ENCODE measurements at regions not wholly inside any gene's neighbourhood (a gene's known extent, or its start where the extent isn't known, plus 50 kb on each side); places are given as distances from the start of the nearest gene placed in this dataset.
A peak's percentile ranks its signal among the peaks of the same experiment; 100 is the strongest.

DNA sequence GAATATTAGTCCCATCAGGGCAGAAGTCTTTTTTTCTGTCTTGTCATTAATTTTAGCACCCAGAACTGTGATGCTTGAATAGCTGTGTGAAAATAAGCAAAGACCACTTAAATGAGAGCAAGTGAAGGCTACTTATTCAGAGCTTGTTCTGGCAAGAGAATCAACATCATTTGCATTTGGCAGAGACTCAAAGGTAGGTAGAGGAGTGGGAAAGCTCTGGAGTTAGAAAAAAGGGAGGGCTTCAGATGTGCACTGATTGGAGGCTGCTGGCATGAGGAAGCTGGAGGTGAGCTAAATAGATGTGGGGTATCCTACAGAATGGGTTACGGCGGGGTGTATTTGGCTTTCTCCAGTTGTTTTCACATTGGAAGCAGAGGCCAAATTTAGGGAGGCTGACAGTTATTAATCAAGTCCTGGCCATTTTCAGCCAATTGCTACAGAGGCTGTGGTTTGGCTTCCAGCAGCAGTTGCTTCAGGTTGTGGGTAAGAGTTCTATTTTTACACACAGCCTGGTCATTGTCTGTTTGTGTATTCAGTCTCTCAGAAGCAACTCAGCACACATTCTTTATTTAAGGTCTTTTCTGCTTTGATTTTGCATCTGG lies 254.3 kb downstream of the BTBD3 start:
- H3K4me1 ChIP-seq (replicated peaks in 1 of 2), result peaks cover 8 to 20% of the 10 kb centered on the region in 2 donors
- H3K4me3 ChIP-seq, result no peak overlapping the region
- peak in 1 of 8 experiments; percentile 84 for ATAC-seq (replicated peaks in 6 of 8)
- H3K27ac ChIP-seq, result no peak overlapping the region
- in situ Hi-C loops (cut with MboI; ENCODE audit: low pct_unique_long_range_greater_than_20kb in 2 of 9, low sequenced_read_pairs in 9 of 9, unreplicated experiment in 9 of 9), result no loop called here
- WGBS, 10 experiments, result 42 to 80% (median 73%) methylated on average over 2 of the region's 2 CpGs; no CpG with 5 or more reads in 7 of the 10 experiments

DNA sequence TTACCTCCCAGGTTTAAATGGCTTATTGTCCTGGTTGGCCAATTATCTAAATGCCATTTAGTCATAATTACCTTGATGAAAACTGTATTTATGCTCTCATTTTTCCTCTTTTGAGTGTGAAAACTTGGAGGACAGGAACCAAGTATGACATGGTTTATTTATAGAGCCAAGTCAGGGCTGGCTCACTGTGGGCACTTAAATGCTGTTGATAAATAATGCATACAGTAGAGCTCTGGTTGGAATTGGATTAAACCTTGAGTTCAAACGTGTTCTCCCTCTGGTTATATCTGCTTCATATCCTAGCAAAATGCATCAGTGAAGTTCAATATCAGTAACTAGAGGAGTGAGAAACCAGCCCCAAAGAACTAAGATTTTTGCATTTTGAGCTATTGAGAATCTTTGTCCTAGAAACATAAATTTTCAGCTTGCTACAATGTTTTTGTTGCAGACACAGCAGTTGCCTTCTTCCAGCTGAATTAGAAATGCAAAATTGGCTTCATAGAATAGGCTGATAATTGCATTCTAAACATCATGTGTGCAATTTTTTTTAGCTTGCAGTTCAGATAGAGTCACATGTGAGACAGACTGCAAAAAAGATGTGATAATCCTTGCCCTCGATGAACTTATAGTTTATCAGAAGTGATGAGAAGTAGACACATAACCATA lies 255.8 kb downstream of the BTBD3 start:
- WGBS, 10 experiments, result 0 to 100% (median 46%) methylated on average over 1 to 2 of the region's 2 CpGs

DNA sequence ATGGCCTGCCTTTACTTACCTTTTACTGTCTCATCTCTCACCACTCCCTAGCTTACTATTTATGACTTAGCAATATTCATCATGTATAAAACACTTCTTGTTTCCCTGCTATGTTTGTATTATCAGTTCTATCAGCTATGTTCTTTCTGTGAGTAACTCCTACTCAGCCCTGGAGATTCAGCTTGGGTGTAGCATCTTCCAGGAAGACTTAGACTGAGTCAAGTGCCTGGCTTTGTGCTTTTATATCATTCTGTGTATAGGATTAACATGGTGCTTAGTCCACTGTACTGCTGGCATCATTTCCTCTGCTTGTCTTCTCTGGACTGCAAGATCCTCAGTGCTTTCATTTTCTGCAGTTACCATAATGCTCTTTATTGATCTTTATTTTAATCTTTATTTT lies 257.8 kb downstream of the BTBD3 start:
- Histone ChIP-seq H3K4me1 (replicated peaks in 1 of 2) (peaks cover 12 to 15% of the 10 kb centered on the region in 2 donors), H3K4me3 (no peak overlapping the region), H3K27ac (no peak overlapping the region)
- no peak for ATAC-seq (replicated peaks in 6 of 8)
- in situ Hi-C loops (cut with MboI; ENCODE audit: low pct_unique_long_range_greater_than_20kb in 2 of 9, low sequenced_read_pairs in 9 of 9, unreplicated experiment in 9 of 9), result no loop called here

More for the DNA sequence above, 255.8 kb downstream of the BTBD3 start:
- ATAC-seq (replicated peaks in 6 of 8), result peak in 5 of 8 experiments; percentile 27 to 60 (median 43)
- H3K27ac ChIP-seq, result no peak overlapping the region
- no peak overlapping the region for H3K4me3 ChIP-seq
- in situ Hi-C loops (cut with MboI; ENCODE audit: low pct_unique_long_range_greater_than_20kb in 2 of 9, low sequenced_read_pairs in 9 of 9, unreplicated experiment in 9 of 9), result no loop called here
- H3K4me1 ChIP-seq (replicated peaks in 1 of 2), result peaks cover 12 to 20% of the 10 kb centered on the region in 2 donors

DNA sequence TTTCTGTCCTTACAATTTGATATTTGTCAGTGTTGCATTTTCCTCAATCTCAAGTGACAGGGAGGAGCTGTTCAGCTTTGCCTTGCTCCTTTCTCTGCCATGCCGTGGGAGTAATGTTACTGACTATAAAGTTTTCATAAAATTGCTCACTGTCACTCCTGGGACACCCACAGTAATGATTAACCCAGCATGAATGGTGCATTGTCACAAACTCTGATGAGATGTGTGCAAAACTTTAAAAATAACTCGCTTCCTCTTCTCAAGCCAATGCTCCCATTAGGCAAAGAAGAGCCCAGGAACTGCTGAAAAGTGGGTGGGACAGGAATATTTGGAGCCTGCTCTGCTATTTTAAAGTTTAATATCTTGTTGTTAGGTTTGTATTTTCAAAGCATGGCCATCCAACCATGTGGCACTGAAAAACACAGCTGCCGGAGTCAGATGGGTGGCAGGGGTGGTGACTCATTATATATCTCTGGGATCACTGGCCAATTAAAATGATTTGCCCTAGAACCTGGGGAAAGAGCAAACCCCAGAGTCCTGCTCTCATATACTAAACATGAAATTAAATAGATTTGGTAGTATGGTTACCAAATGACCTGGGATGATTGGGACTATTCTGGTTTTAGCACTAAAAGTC lies 260.1 kb downstream of the BTBD3 start:
- 0 to 79% (median 49%) methylated on average over 1 to 2 of the region's 3 CpGs; no CpG with 5 or more reads in 3 of the 10 experiments for WGBS, 10 experiments
- Histone ChIP-seq H3K4me3 (no peak overlapping the region), H3K4me1 (replicated peaks in 1 of 2) (peaks cover 4 to 7% of the 10 kb centered on the region in 2 donors), H3K27ac (no peak overlapping the region)
- no peak for ATAC-seq (replicated peaks in 6 of 8)
- in situ Hi-C loops (cut with MboI; ENCODE audit: low pct_unique_long_range_greater_than_20kb in 2 of 9, low sequenced_read_pairs in 9 of 9, unreplicated experiment in 9 of 9), result no loop called here

DNA sequence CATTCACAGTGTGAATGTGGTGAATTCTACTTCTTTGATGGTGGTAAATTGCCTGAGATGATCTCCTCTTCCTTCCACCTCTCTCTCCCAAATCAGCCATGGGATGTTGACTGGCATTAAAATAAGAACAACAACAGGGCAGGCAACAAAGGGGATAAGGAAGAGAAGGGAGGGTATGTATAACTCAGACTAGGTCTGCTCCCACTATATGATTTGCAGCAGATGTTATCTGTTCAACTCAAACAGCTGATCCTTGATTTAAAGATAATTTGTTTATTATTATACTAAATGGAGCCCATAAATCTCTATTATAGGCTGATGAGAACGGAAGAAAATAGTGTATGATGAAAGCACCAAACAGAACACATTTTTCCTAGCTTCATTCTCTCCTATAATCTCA lies 262.0 kb downstream of the BTBD3 start:
- Histone ChIP-seq H3K4me1 (replicated peaks in 1 of 2) (peaks cover 0 to 4% of the 10 kb centered on the region in 2 donors), H3K4me3 (no peak overlapping the region), H3K27ac (no peak overlapping the region)
- peak in 1 of 8 experiments; percentile 34 for ATAC-seq (replicated peaks in 6 of 8)
- 17 to 100% (median 75%) methylated on average over 1 of the region's 1 CpG; no CpG with 5 or more reads in 4 of the 10 experiments for WGBS, 10 experiments
- in situ Hi-C loops (cut with MboI; ENCODE audit: low pct_unique_long_range_greater_than_20kb in 2 of 9, low sequenced_read_pairs in 9 of 9, unreplicated experiment in 9 of 9), result no loop called here

DNA sequence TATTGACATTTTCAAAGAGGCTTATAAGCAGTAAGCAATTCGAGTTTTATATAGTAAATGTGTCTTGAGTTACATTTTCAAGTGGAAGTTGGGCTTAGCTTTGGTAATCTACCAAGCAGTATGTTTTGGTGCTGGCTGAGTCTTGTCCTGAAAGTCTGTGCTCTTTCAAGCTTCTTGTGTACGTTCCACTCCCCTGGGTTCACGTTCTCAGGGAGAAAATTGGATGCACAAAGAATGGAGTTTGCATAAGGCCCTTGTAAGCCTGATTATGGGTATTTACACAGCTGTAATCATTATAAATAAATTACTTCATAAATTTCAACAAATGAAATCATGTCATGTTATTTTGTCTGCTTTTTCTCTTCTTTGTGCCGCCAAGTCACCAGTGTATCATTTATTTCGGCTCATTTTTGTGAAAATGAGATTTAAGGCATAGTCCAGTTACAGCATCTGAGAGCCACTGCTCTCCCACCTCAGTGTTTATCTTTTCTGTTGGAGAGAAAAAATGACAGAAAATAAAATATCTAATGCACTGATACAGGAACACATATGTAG lies 262.5 kb downstream of the BTBD3 start:
- Histone ChIP-seq H3K27ac (no peak overlapping the region), H3K4me3 (no peak overlapping the region), H3K4me1 (replicated peaks in 1 of 2) (peaks cover 0 to 4% of the 10 kb centered on the region in 2 donors)
- ATAC-seq (replicated peaks in 6 of 8), result peak in 1 of 8 experiments; percentile 53
- 0 to 94% (median 82%) methylated on average over 2 to 5 of the region's 5 CpGs; no CpG with 5 or more reads in 1 of the 10 experiments for WGBS, 10 experiments
- in situ Hi-C loops (cut with MboI; ENCODE audit: low pct_unique_long_range_greater_than_20kb in 2 of 9, low sequenced_read_pairs in 9 of 9, unreplicated experiment in 9 of 9), result no loop called here

DNA sequence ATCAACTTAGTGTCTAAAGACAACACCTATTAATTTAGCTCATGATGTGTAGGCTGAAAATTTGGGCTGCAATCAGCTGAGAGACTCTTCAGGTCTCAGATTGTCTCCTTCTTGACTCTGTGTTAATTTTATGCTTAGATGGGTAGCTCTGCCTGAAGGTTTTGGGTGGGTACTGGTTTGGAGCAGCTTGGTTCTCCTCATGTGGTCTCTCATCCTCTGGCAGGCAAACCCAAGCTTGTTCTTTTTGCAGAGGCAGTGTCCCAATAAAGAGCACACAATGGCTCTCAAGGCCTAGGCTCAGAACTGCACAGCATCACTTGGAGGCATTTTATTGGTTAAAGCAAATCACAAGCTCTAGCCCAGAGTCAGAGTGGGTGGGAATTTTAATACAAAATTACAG lies 280.6 kb downstream of the BTBD3 start:
- Histone ChIP-seq H3K27ac (no peak overlapping the region), H3K4me1 (replicated peaks in 1 of 2) (no peaks in the 10 kb centered on the region), H3K4me3 (no peak overlapping the region)
- no peak for ATAC-seq (replicated peaks in 6 of 8)
- in situ Hi-C loops (cut with MboI; ENCODE audit: low pct_unique_long_range_greater_than_20kb in 2 of 9, low sequenced_read_pairs in 9 of 9, unreplicated experiment in 9 of 9), result no loop called here

DNA sequence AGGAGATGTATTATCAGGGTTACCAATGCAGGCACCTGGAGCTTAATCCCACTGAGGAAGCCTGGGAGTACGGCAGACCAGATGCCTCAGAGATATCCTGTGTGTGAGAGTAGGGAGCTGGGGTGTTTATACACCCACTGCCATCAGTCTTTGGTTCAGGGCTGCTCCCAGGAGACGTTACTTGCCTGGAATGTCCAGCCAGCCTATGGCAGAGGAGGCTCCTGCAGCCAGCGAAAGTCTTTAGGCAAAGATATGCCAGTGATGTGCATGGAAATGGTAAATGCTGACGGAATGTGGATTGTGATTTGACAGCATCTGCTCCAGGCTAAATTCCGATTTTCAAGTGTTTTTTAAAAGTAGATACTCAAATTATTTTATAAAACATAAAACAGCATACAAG lies 282.0 kb downstream of the BTBD3 start:
- in situ Hi-C loops (cut with MboI; ENCODE audit: low pct_unique_long_range_greater_than_20kb in 2 of 9, low sequenced_read_pairs in 9 of 9, unreplicated experiment in 9 of 9), result no loop called here
- H3K27ac ChIP-seq, result no peak overlapping the region
- WGBS, 10 experiments, result 8 to 90% (median 80%) methylated on average over 1 to 4 of the region's 5 CpGs; no CpG with 5 or more reads in 1 of the 10 experiments
- H3K4me3 ChIP-seq, result no peak overlapping the region
- no peaks in the 10 kb centered on the region for H3K4me1 ChIP-seq (replicated peaks in 1 of 2)
- ATAC-seq (replicated peaks in 6 of 8), result peak in 1 of 8 experiments; percentile 42

DNA sequence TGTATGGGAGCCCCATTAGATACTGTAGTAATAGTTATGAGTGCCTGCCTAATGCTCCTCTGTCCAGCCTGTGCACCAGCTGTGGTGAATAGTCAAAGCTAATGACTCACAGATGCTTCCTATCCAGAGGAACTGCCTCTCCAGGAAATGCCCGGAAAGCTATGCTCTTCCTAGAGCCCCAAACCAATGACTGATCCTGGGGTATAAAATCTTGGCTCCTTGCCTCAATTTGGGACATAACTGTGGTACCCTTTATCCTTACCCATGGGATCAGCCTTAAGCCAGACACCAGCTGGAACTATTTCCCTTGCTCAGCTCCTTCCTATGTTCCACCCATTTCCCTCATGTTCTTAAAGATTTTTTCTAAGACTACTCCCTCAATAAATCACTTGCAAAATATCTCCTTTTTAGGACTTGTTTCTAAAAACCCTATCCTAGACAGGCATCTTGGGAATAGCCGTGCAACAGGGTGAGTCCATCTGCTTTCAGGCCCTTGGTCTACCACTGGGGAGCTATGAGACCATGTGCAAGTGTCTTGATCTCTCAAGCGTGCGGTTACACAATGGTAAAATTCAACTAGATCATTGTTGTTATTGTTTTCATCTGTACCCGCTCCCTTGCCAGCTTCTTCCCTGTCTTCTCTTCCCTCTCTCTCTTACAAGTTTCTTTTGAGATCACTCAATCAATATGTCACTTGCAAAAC lies 283.7 kb downstream of the BTBD3 start:
- in situ Hi-C loops (cut with MboI; ENCODE audit: low pct_unique_long_range_greater_than_20kb in 2 of 9, low sequenced_read_pairs in 9 of 9, unreplicated experiment in 9 of 9), result no loop called here
- H3K27ac ChIP-seq, result no peak overlapping the region
- ATAC-seq (replicated peaks in 6 of 8), result peak in 3 of 8 experiments; percentile 81 to 94 (median 86)
- no peaks in the 10 kb centered on the region for H3K4me1 ChIP-seq (replicated peaks in 1 of 2)
- 5 to 100% (median 83%) methylated on average over 1 to 4 of the region's 5 CpGs; no CpG with 5 or more reads in 2 of the 10 experiments for WGBS, 10 experiments
- H3K4me3 ChIP-seq, result no peak overlapping the region

DNA sequence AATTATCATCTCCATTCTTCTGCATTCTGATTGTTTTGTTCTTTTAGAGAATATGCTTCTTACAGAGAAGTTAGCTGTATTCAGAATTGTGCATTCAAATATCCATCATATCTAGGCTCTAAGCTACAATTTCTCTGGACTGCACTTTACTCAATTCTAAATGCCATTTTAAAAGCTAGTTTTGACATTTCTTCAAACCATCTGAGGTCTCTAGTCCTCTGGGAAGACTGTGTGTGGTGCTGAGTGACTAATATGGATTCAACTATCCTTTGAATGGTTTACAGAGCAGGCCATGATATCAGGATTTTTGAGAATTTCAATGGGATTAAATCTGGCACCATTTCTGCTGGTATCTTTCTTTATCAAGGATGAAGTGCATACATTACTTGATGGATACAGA lies 285.7 kb downstream of the BTBD3 start:
- ATAC-seq (replicated peaks in 6 of 8), result no peak
- H3K4me1 ChIP-seq (replicated peaks in 1 of 2), result no peaks in the 10 kb centered on the region
- in situ Hi-C loops (cut with MboI; ENCODE audit: low pct_unique_long_range_greater_than_20kb in 2 of 9, low sequenced_read_pairs in 9 of 9, unreplicated experiment in 9 of 9), result no loop called here
- no peak overlapping the region for H3K27ac ChIP-seq
- H3K4me3 ChIP-seq, result no peak overlapping the region

DNA sequence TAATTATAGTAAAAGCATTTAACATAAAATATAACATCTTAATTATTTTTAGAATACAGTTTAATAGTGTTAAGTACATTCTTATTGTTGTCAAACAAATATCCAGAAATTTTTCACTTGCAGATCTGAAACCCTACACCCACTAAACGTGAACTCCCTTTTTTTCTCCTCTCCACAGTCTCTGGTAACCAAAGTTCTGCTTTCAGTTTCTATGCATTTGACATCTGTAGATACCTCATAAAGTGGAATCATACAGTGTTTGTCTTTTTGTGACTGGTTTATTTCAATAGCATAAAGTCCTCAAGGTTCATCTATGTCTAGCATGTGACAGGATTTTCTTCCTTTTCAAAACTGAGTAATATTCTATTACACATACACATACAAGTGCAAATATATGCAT lies 286.3 kb downstream of the BTBD3 start:
- H3K27ac ChIP-seq, result no peak overlapping the region
- ATAC-seq (replicated peaks in 6 of 8), result no peak
- no peak overlapping the region for H3K4me3 ChIP-seq
- H3K4me1 ChIP-seq (replicated peaks in 1 of 2), result no peaks in the 10 kb centered on the region
- WGBS, 10 experiments, result 0 to 100% (median 75%) methylated on average over 1 of the region's 1 CpG; no CpG with 5 or more reads in 2 of the 10 experiments
- in situ Hi-C loops (cut with MboI; ENCODE audit: low pct_unique_long_range_greater_than_20kb in 2 of 9, low sequenced_read_pairs in 9 of 9, unreplicated experiment in 9 of 9), result no loop called here

DNA sequence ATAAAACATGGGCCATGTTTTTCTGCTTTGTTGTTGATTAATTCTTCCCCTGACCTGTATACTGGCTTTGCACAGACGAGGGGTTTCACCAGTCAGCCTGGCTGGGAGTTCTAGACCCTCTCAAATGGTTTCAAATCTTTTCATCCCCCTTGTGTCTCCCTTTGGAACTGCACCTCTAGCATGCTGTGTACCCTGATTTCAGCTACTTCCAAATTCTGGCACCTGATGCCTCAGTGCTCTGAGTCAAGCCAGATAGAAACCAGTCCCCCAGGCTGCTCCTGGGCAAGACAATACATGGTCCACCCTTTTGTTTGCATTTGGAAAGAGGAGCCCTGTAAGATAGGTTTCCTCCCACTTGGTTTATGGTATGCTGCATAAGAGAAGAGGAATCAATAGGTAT lies 290.2 kb downstream of the BTBD3 start:
- ATAC-seq (replicated peaks in 6 of 8), result peak in 3 of 8 experiments; percentile 32 to 66 (median 56)
- Histone ChIP-seq H3K4me1 (replicated peaks in 1 of 2) (peaks cover 2 to 4% of the 10 kb centered on the region in 2 donors), H3K27ac (no peak overlapping the region), H3K4me3 (no peak overlapping the region)
- 0 to 36% (median 18%) methylated on average over 1 of the region's 1 CpG; no CpG with 5 or more reads in 1 of the 10 experiments for WGBS, 10 experiments
- in situ Hi-C loops (cut with MboI; ENCODE audit: low pct_unique_long_range_greater_than_20kb in 2 of 9, low sequenced_read_pairs in 9 of 9, unreplicated experiment in 9 of 9), result no loop called here

DNA sequence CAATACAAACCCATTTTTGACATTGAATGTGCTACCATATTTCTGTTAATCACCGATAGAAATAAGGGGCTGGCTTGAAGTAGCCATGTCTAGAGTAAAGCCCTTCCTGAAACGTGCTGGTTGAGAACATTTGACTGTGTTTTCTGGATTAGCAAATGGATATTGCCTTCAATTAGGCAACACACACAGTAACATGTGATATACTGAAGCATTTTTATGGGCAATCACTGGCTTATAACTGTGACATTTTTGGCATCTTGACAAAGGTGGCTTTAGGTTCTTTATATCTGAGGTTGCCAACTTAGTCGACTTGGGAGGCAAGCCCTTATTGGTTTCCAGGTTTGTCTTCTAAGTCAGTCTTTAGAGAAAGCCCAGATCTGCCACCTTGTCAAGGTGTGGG lies 292.9 kb downstream of the BTBD3 start:
- 0 to 94% (median 74%) methylated on average over 1 to 3 of the region's 3 CpGs; no CpG with 5 or more reads in 2 of the 10 experiments for WGBS, 10 experiments
- in situ Hi-C loops (cut with MboI; ENCODE audit: low pct_unique_long_range_greater_than_20kb in 2 of 9, low sequenced_read_pairs in 9 of 9, unreplicated experiment in 9 of 9), result no loop called here
- H3K27ac ChIP-seq, result no peak overlapping the region
- ATAC-seq (replicated peaks in 6 of 8), result no peak
- peaks cover 3 to 4% of the 10 kb centered on the region in 2 donors for H3K4me1 ChIP-seq (replicated peaks in 1 of 2)
- no peak overlapping the region for H3K4me3 ChIP-seq
